ENCODE measurements at regions not wholly inside any gene's neighbourhood (a gene's known extent, or its start where the extent isn't known, plus 50 kb on each side); places are given as distances from the start of the nearest gene placed in this dataset.

- no peak for TF ChIP-seq CTCF (IDR thresholded peaks at IDR 0.05; ENCODE audit: low read length)
- no peak for TF ChIP-seq EZH2 (IDR thresholded peaks at IDR 0.05; ENCODE audit: borderline replicate concordance, low read length)
- Histone ChIP-seq H3K27me3 (ENCODE audit: insufficient read depth, low read length) (no peaks in the 10 kb centered on the region), H3K9ac (ENCODE audit: low read length) (no peak overlapping the region), H3K4me2 (ENCODE audit: low read length) (no peak overlapping the region), H3K36me3 (ENCODE audit: insufficient read depth, low read length) (no peaks in the 10 kb centered on the region), H3K27ac (ENCODE audit: low read depth, low read length, poor library complexity, severe bottlenecking) (no peak overlapping the region), H3F3A (ENCODE audit: insufficient read depth, low read length) (no peaks in the 10 kb centered on the region), H3K79me2 (ENCODE audit: insufficient read depth, low read length) (no peaks in the 10 kb centered on the region), H2AFZ (ENCODE audit: low read length) (no peak overlapping the region), H4K20me1 (ENCODE audit: insufficient read depth, low read length) (no peaks in the 10 kb centered on the region), H3K9me3 (ENCODE audit: low read length) (no peaks in the 10 kb centered on the region), H3K9me2 (ENCODE audit: low read depth, low read length) (no peaks in the 10 kb centered on the region), H3K4me3 (ENCODE audit: low read depth, low read length, poor library complexity, severe bottlenecking) (no peak overlapping the region), H3K4me1 (ENCODE audit: insufficient read depth, low read length, severe bottlenecking) (no peaks in the 10 kb centered on the region)
Observed at GRCh38 chr6:167495506-167496401, 170.9 kb downstream of the TTLL2 start.

GRCh38 chr6:167496707-167497106, 171.8 kb downstream of the TTLL2 start:
- no peak overlapping the region for H3K4me3 ChIP-seq (ENCODE audit: low read depth, low read length, poor library complexity, severe bottlenecking)
- no peak for TF ChIP-seq EZH2 (IDR thresholded peaks at IDR 0.05; ENCODE audit: borderline replicate concordance, low read length)
- TF ChIP-seq CTCF (IDR thresholded peaks at IDR 0.05; ENCODE audit: low read length): no peak
- H3K4me1 ChIP-seq (ENCODE audit: insufficient read depth, low read length, severe bottlenecking): no peaks in the 10 kb centered on the region
- H2AFZ ChIP-seq (ENCODE audit: low read length): no peak overlapping the region
- no peaks in the 10 kb centered on the region for H3K36me3 ChIP-seq (ENCODE audit: insufficient read depth, low read length)
- H3K79me2 ChIP-seq (ENCODE audit: insufficient read depth, low read length): no peaks in the 10 kb centered on the region
- no peaks in the 10 kb centered on the region for H3K9me2 ChIP-seq (ENCODE audit: low read depth, low read length)
- H3K9me3 ChIP-seq (ENCODE audit: low read length): no peaks in the 10 kb centered on the region
- H4K20me1 ChIP-seq (ENCODE audit: insufficient read depth, low read length): no peaks in the 10 kb centered on the region
- no peak overlapping the region for H3K27ac ChIP-seq (ENCODE audit: low read depth, low read length, poor library complexity, severe bottlenecking)
- no peak overlapping the region for H3K9ac ChIP-seq (ENCODE audit: low read length)
- no peaks in the 10 kb centered on the region for H3F3A ChIP-seq (ENCODE audit: insufficient read depth, low read length)
- no peaks in the 10 kb centered on the region for H3K27me3 ChIP-seq (ENCODE audit: insufficient read depth, low read length)
- no peak overlapping the region for H3K4me2 ChIP-seq (ENCODE audit: low read length)

- no peaks in the 10 kb centered on the region for H3K27me3 ChIP-seq (ENCODE audit: insufficient read depth, low read length)
- no peaks in the 10 kb centered on the region for H3K79me2 ChIP-seq (ENCODE audit: insufficient read depth, low read length)
- H2AFZ ChIP-seq (ENCODE audit: low read length): no peak overlapping the region
- no peaks in the 10 kb centered on the region for H3K4me1 ChIP-seq (ENCODE audit: insufficient read depth, low read length, severe bottlenecking)
- no peak overlapping the region for H3K4me3 ChIP-seq (ENCODE audit: low read depth, low read length, poor library complexity, severe bottlenecking)
- no peak overlapping the region for H3K9ac ChIP-seq (ENCODE audit: low read length)
- no peaks in the 10 kb centered on the region for H3K9me2 ChIP-seq (ENCODE audit: low read depth, low read length)
- TF ChIP-seq CTCF (IDR thresholded peaks at IDR 0.05; ENCODE audit: low read length) (no peak), EZH2 (IDR thresholded peaks at IDR 0.05; ENCODE audit: borderline replicate concordance, low read length) (no peak)
- H3K9me3 ChIP-seq (ENCODE audit: low read length): no peaks in the 10 kb centered on the region
- H3K27ac ChIP-seq (ENCODE audit: low read depth, low read length, poor library complexity, severe bottlenecking): no peak overlapping the region
- H3K4me2 ChIP-seq (ENCODE audit: low read length): no peak overlapping the region
- no peaks in the 10 kb centered on the region for H3K36me3 ChIP-seq (ENCODE audit: insufficient read depth, low read length)
- no peaks in the 10 kb centered on the region for H4K20me1 ChIP-seq (ENCODE audit: insufficient read depth, low read length)
- H3F3A ChIP-seq (ENCODE audit: insufficient read depth, low read length): no peaks in the 10 kb centered on the region
Observed at GRCh38 chr6:167497428-167498056, 172.7 kb downstream of the TTLL2 start.

Data from OCI-LY1 (cell line).